ENCODE measurements at regions not wholly inside any gene's neighbourhood (a gene's known extent, or its start where the extent isn't known, plus 50 kb on each side); places are given as distances from the start of the nearest gene placed in this dataset.

- no peak for DNase-seq (ENCODE audit: low read depth)
- TF ChIP-seq CTCF (IDR thresholded peaks at IDR 0.05; ENCODE audit: insufficient read depth, low read depth, low read length, missing control alignments), result no peak
- no peak overlapping the region for H3K4me3 ChIP-seq (ENCODE audit: low read depth, low read length)
Measured at GRCh38 chr3:155001289-155002010, 78.7 kb upstream of the MME start.

GRCh38 chr3:154992655-154993054, 87.5 kb upstream of the MME start:
- DNase-seq (ENCODE audit: low read depth), result no peak
- H3K4me3 ChIP-seq (ENCODE audit: low read depth, low read length), result no peak overlapping the region
- no peak for TF ChIP-seq CTCF (IDR thresholded peaks at IDR 0.05; ENCODE audit: insufficient read depth, low read depth, low read length, missing control alignments)

- DNase-seq (ENCODE audit: low read depth), result no peak
- no peak for TF ChIP-seq CTCF (IDR thresholded peaks at IDR 0.05; ENCODE audit: insufficient read depth, low read depth, low read length, missing control alignments)
- no peak overlapping the region for H3K4me3 ChIP-seq (ENCODE audit: low read depth, low read length)
Measured at GRCh38 chr3:154990543-154990942, 89.6 kb upstream of the MME start.

DNA sequence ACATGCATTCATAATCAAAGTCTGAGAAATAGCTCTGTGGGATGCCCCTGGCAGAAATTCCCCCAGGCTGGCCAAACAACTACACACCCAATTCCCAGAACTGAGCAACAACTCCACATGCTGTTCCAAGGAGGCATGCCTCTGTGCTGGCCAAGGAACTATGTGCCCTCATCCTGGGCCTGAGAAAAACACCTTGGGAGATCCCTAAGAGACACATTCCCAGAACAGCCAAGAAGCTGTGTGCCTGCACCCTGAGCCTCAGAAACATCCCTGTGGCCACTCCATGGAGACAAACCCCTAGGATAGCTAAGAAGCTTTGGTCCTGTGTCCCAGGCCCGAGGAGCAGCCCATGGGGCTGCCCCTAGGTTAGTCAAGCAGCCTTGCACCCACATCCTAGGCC, 92.3 kb upstream of the MME start:
- no peak for TF ChIP-seq CTCF (IDR thresholded peaks at IDR 0.05; ENCODE audit: insufficient read depth, low read depth, low read length, missing control alignments)
- no peak for DNase-seq (ENCODE audit: low read depth)
- no peak overlapping the region for H3K4me3 ChIP-seq (ENCODE audit: low read depth, low read length)

DNA sequence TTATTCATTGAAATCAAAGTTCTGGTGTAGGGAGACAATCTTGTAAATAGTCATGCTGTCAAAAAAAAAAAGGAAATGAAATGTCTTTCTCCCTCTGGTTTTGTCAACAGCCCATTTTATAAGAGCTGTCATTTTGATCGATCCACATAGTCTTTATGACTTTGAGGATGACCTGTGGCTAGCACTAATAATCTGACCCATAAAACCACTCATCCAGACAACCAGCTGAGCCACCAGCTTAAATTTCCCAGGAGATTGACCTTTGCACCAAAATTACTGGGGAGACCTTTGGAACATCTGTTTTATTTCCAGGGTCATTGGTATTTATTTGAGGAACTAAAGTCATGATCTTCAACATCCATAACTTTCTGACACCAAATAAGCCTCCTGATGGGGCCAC, 98.5 kb upstream of the MME start:
- no peak for TF ChIP-seq CTCF (IDR thresholded peaks at IDR 0.05; ENCODE audit: insufficient read depth, low read depth, low read length, missing control alignments)
- no peak overlapping the region for H3K4me3 ChIP-seq (ENCODE audit: low read depth, low read length)
- no peak for DNase-seq (ENCODE audit: low read depth)

- no peak for TF ChIP-seq CTCF (IDR thresholded peaks at IDR 0.05; ENCODE audit: insufficient read depth, low read depth, low read length, missing control alignments)
- no peak for DNase-seq (ENCODE audit: low read depth)
- H3K4me3 ChIP-seq (ENCODE audit: low read depth, low read length), result no peak overlapping the region
Measured at GRCh38 chr3:154981201-154981600, 98.9 kb upstream of the MME start.

DNA sequence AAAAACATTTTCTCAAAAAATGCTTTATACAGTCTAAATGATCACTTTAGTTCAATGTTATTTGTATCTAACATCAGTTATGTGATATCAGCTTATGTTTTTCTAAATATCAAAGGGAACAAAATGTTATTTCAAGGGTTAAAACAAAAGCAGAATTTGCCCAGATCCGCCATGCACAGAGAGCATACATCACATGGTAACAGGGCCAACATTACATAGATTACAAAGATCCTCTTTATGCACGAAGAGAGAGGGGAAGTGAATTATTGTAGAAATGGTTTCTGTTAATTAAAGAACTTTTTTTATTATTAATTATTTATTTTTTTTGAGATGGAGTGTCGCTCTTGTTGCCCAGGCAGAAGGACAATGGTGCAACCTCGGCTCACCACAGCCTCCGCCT, 100.8 kb upstream of the MME start:
- DNase-seq (ENCODE audit: low read depth), result no peak
- no peak for TF ChIP-seq CTCF (IDR thresholded peaks at IDR 0.05; ENCODE audit: insufficient read depth, low read depth, low read length, missing control alignments)
- H3K4me3 ChIP-seq (ENCODE audit: low read depth, low read length), result no peak overlapping the region
